HG03457 (cell line): ENCODE measurements at regions not wholly inside any gene's neighbourhood (a gene's known extent, or its start where the extent isn't known, plus 50 kb on each side); places are given as distances from the start of the nearest gene placed in this dataset.

Source experiments
- ATAC-seq: cut with Tn5 transposase; IDR thresholded peaks from one replicate; pipeline ENCODE4 v1.9.1; 2021; ENCODE audit warnings: moderate number of reproducible peaks; ENCODE audit not compliant: unreplicated experiment

DNA sequence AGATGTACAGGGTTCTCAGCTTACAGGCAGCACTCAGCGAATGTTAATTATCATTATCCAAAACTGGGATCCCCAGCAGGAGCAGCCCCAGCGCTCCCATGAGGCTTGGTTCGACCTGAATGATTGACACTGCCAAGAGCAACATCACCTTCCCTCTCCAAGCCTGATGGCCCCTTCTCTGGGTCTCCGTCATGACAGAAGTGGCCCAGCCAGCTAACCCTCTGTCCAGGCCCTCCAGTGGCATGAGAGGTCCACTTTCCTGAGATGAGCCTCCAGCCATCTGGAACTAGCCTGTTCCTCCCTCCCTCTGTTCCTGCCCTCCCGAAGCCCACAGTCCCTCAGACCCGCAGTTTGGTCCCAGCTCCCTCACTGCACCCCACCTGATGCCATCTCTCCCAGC is 97.0 kb upstream of the RAB6C start:
- ATAC-seq, result no peak

DNA sequence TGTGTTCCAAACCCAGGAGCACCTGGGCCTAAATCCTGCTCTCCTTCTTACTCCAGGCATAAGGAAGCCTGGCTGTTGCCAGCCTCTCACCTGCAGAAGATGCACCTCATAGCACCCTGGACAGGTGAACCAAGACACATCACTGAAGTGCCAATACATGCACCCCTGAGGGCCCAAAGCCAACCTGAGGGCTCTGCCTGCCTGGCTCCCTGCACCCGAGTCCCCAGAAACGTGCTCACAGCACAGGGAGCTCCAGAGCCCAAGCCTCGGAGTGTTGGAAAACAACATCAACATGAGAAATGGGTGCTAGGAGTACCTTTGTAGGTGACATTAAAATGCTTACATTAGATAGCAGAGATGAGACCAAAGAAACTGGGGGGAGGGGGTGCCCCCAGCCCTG is 96.3 kb upstream of the RAB6C start:
- no peak for ATAC-seq

DNA sequence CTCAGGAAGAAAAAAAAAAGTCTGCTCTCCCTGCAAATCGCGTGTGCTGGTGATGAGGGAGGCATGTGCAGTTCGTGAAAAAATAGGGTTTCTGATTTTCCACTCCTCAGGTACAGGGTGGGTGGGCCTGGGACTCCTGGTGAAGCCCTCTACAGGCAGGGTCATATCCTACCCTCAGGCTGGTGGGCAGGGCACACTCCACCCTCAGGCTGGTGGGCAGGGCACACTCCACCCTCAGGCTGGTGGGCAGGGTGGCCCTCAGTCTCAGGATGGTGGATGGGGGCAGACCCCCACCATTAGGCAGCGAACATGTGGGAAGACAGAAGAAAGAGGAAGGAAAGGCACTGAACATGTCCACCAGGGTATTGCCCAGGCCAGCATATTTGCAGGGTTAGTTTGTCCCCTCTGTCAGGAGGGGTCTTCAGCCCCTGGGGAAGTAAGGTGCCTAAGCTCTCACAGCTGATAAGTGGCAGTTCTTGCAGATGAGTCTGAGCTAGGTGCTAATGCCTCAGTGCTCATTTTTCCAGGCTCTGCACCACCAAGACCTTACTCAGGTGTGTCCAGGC is 95.2 kb upstream of the RAB6C start:
- no peak for ATAC-seq

DNA sequence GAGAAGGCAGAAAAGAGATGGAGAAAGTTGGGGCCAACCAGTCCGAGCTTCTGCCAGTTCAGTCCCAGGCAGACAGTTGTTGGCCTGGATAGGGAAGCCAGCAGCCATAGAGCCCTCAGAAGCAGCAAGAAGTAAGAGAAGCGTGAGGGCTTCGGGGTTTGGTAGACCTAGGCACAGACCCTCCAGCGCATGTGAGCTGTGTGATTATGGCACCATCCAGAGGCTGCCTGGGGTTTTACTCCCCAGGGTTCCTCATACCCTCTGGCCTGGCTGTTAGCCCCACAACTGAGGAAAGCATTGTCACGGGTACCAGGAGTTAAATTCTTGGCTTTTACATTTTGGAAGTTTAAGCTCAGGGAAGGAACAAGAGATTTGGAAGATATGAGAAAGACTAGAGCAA is 93.7 kb upstream of the RAB6C start:
- ATAC-seq, result no peak

DNA sequence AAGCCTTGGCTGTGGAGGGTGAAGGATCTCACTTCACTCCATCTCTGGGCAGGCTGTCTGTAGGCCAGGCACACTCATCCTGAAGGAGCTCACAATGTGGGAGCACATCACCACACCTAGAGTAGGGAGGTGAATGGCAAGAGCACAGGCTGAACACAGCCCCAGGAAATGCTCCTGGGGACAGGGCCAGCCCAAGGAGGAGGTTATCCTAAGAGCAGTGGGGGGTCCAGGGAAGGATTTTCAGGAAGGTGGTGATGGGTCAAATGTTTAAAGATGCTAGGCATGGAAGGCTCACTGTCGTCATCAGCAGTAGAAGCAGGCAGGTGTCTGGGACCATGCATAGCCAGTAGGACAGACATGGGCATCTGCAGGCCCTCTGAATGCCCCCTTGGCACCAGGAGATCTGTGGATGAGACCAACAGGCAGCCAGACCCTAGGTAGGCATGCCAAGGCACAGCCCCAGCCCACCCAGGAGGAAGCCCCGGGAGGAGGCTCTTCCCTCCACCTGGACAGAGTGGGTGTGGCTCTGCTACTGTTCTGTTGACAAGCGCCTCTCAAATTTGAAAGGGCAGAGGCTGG is 91.7 kb upstream of the RAB6C start:
- no peak for ATAC-seq

DNA sequence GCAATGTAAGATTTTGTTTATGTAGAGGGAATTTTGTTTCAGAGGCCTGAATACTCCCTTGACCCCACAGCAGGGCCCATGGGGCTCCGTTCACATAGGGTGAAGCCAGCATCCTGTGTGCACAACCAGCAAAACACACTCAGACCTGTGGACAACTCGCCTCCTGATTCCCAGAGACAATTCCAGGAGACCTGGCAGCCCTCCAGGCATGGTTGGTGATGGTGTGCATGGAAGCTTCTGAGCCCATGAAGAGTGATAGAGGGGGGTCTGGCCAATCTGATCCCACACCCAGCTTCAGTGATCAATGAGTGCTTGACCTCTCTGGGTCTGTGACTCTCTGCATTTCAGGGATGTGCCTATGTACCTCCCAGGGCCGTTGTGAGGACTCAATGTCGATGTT is 91.0 kb upstream of the RAB6C start:
- no peak for ATAC-seq

DNA sequence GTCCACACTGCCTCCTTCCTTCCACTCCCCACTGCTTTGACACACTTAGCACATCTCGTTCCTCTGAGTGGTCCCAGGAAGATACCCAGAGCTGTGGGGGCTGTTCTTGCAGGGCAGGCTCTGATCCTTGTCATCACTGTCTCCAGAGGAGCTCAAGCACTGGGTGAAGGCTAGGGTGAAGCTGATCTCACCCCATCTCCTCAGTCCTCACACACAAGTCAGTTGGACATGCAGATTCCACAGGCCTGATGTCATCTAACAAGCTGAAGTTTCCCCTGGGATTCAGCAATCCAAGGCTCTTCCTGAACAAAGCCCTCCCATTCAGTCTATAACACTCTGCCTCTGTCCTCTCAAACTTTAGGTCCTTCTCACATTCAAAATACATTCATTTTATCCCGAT is 90.6 kb upstream of the RAB6C start:
- no peak for ATAC-seq

DNA sequence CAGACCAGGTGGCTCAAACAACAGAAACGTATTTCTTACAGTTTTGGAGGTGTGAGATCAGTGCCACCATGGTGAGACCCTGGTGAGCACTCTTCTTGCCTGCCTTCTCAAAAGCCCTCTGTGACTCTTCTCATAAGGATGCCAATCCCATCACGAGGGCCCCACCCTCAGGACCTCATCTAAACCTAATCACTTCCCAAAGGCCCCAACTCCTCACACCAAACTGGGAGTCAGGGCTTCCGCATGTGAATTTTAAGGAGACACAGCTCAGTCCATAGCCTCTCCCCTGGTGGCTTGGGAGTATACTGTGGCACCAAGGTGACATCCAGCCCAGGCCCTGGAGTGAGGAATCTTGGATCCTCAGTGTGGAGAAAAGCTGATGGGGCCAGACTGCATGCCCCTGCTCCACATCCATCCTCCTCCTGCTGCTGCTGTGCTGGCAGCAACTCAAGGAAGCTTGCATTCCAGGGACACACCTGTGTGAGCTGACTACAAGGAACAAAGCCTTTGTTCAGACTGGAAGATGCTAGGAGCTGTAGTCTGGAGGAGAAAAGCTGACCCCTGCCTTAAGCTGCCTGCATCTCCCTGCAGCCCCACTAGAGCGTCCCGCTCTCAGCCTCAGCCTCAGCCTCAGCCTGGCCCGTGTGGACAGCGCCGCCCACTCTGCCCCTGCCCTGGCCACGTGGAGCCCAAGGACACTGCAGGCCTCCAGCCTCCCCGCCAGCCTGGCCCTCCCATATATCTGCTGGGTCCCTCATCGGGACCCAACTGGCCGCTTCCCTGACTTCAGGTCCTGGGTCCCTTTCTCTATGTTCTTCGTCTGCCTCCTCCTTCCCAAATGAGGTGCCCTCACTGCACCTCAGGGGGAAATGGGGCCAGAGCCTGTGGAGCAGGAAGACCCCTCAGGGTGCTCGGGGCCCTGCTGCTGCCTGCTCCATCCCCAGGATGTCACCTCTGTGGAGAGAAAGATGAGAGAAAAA is 87.8 kb upstream of the RAB6C start:
- no peak for ATAC-seq

DNA sequence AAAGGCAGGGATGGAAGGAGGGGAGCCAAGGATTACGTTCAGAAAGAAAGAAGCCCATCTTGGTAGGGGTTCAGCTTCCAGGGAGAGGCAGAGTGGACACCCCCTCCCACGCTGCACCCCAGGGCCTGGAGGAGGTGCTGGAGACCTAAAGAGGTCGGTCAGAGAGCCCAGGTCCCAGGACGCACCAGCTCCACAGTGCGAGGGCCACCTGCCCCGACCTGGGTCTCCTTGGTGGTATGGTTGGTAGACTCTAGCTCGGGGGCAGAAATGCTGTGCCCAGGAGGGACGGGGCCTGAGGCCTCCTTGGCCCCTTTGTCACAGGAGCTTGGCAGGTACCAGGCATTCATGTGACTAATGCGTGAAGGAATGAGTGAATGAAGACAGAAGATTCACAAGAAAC is 87.1 kb upstream of the RAB6C start:
- ATAC-seq, result no peak

DNA sequence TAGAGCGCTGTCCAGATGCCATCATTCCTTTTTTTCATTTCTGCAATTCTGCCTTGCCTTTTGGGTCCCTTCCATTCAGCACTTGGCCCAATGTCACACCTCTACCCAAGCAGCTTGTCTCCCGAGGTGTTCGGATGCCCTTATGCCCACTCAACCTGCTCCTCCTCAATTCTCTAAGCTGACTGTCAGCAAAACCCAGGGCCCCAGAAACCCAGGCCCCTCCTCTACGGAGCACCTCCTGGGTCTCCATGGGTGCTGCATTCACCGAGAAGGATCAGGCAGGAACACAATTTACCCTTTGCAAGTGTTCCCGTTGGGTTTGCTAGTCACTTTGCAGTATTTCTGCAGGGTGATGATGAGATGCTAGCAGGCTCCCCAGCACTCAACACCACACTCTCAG is 86.7 kb upstream of the RAB6C start:
- no peak for ATAC-seq

DNA sequence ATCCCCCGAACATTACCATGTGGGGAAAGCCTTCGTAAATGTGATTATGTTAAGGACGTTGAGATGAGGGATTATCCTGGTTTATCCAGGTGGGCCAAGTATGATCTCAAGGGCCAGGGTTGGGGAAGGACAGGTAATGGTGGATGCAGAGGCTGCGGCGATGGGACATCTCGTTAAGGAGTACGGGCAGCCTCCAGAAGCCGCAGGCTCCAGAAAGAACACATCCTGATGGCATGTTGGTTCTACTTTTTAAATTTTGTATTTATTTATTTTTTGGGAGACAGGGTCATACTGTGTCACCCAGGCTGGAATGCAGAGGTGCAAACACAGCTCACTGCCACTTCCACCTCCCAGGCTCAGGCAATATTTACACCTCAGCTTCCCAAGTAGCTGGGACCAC is 86.2 kb upstream of the RAB6C start:
- no peak for ATAC-seq

DNA sequence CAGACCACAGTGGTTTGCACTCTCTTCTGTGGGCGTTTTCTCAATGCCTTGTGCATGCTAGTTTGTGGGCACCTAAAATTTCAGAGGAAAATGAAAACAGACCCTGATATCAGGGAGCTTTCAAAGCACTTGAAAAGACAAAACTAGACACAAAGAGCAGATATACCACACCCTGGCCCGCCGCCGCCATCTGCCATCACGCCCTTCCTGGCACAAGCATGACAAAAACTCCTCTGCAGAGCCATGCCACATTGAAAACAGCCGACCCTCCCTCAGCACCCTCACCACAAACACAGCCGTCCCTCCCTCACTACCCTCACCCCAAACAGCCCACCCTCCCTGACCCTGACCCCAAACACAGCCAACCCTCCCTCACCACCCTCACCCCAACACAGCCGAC is 84.8 kb upstream of the RAB6C start:
- ATAC-seq, result no peak

DNA sequence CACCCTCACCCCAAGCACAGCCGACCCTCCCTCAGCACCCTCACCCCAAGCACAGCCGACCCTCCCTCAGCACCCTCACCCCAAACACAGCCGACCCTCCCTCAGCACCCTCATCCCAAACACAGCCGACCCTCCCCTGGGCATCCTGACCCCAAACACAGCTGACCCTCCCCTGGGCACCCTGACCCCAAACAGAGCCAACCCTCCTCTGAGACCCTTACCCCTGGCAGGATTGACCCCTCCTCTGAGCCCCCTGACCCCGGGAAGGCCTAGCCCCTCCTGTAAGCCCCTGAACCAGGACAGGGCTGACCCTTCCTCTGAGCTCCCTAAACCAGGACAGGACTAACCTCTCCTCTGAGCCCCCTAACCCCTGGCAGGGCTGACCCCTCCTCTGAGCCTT is 84.4 kb upstream of the RAB6C start:
- no peak for ATAC-seq

DNA sequence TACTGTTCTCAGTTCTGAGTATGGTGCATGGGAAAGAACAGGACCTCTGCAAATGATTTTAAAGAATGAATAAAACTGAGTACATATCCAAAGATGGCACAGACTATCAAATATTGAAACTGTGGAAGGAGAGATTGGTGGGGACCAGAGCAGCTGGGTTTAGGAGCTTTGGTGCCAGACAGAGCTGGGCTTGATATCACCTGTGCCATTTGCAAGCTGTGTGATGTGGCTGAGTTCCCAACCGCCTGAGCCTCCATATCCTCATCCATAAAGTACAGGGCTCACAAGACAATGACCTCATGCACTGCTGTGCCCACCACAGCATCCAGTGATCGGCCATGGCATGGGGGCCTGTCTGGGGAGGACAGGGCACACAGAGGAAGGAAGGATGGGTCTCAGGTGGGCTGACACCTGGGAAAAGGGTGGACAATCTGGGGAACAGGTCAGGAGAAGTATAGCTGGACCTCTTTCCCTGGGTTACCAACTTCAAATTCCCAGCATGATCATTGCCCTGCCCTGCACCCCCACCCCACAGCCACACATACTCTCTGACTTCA is 83.9 kb upstream of the RAB6C start:
- ATAC-seq, result no peak

DNA sequence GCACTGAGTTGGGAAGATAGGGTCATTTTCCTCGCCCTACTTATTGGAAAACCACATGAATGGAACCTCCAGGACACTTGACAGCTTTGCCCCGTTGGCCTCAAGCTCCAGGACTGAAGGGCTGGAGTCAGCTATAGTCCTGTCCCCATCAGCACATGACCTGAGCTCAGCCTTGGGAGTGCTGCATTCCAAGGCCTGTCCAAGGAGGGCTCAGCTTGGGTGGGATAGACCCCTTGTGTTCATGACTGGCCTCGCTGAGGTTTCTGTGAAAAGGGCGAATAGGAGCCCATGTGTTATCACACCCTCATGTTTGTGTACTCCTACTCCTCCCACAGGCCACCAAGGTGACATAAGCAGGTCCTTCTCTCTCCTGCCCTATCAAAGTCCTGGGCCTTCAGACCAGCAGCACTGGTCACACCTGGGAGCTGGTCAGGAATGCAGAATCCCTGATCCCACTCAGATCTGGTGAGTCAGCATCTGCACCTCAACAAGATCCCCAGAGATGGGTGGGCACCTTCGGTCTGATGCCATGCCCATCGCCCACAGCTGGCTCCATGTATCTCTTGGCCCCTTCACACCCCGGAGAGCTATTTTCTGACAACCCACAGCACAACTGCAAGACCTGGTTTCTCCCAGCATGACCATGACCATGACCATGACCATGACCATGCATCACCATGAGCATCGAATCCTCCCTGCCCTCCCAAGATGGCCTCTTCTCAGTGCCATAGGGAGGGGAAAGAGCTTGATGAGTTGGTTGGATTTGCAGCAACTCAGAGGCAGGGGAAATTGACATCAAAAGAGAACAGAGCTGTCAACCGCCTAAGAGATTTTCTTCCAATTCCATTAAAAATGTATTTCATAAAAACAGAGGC is 83.0 kb upstream of the RAB6C start:
- no peak for ATAC-seq

DNA sequence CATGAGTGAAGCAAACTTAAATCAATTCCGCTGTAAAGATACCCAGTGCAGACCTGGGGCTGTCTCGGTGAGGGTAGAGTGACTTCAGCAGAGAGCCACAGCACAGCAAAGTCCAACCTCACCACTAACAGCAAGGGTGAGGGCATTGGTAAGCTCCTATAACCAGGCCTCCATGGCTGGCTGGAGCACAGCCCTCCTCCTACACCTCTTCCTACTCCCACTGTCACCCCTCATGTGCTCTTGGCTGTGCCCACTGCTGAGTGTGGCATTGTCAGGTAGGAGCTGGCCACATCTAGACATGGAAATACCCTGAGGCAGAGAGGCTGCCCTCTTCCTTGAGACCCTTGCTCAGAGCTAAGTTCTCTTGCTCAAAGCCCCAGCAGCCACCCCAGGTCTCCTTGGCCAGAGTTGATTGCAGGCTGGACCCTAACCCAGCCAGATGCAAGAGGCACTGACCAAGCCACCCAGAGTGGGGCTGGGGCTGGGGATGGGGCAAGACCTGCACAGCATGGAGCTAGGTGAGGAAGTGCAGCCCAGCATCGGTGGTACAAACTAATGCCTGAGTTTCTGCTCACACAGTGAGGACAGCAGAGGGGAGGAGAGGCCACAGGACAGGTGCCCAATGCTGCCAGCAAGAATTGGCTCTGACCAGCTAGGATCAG is 77.6 kb upstream of the RAB6C start:
- ATAC-seq, result no peak

DNA sequence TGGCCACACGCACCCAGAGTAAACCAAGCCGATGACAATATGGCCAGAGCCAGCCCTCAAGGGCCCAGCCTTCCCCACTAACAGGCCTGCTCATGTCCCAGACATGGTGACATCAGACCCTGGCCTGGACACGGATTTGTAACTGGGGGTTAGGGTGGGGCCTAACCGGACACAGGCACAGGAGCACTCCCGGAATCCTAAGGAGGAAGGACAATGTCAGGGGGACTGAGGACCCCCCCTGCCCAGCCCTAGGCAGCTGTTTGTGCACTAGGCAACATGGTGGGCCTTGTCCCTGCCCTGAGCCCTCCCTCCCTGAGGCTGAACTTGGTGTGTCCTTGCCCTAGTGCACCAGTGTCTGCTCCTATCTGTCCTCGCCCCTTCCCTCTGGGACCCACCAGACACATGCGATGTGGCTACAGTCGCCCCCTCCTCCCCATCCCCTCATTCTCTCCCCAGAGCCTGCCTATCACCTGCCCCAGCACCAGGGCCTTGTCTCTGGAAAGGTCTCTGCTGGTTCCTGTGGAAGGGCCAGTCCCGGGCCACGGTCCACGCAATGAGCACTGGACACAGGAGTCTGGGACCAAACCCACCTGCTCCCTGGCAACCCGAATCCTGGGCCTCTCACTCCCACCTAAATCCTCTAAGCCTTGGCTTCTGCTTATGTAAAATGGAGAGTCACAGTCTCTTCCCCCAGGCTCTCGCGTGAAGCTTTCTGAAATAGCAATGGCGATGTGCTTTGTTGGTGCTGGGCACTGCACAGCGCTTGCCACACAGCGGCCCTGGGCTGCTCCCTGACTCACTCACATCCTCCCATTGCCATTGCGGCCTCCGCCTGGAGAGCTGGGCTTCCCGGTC is 76.5 kb upstream of the RAB6C start:
- no peak for ATAC-seq

DNA sequence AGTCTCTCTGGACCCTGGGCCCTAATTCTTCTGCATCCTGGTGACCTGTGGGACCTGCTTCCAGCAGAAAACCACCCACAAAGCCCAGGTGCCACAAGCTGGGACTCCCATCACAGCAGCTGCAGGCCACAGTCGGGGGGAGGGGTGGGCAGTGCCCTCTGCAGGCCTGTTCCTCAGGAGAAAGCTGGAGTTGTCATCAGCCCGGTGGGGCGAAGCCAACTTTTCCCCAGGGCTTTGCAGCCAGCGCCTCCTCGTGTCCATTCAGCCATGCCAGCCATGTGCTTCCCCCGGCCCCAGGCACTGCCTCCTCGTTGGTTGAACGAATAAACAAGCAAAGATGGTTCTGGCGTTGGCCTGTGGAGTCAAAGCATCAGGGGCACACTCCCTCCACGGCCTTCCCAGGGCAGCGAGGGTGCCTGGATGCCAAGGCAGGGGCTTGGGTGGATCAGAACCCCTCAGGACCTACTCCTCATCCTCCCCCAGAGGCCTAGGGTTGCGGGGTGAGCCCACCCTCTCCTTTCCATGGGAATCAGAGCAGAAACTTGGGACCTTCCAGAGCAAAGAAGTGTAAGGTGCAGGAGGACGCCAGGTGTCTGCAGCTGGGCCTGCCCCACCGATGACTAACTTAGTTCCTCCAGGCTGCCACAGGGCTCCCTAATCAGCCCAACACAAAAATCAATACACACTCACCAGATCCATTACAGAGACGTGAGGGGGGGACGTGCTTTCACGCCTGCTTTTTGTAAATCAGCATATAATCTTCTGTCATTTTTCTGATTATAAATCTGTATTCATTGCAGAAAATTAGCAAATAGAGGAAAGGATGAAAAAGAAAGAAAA is 75.7 kb upstream of the RAB6C start:
- ATAC-seq, result no peak
